NCI-H2196 (cell line): ENCODE measurements at regions not wholly inside any gene's neighbourhood (a gene's known extent, or its start where the extent isn't known, plus 50 kb on each side); places are given as distances from the start of the nearest gene placed in this dataset.
A peak's percentile ranks its signal among the peaks of the same experiment; 100 is the strongest.
"Not testable (repeated sequence)": the region's sequence is repeated elsewhere in the genome, so short reads cannot be mapped to it uniquely, and the experiment has no call there.

Source experiments
- DNase-seq: peaks from one replicate; lab custom pipeline; 2025; ENCODE audit not compliant: unreplicated experiment; lab: John Stamatoyannopoulos, UW

- DNase-seq: no peak
Measured at GRCh38 chr1:184181044-184181443, 129.5 kb downstream of the TSEN15 start.

DNA sequence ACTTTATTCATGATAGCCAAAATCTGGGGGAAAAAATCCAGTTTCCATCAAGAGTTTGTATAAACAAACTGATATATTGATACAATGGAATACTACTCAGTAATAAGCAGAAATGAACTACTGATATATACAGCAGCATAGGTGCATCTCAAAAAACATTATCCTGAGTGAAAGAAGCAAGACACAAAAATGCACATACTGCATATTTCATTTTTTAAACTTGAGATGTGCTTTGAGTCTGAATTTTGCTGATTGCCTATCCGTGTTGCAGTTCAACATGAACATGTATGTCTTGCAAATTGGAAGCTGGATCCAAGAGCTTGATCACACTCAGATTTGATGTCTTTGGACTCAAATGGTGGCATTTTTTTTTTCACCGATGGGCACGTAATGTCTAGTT, 132.4 kb downstream of the TSEN15 start:
- no peak for DNase-seq

GRCh38 chr1:184184614-184185013, 133.1 kb downstream of the TSEN15 start:
- DNase-seq: not testable (repeated sequence)

DNA sequence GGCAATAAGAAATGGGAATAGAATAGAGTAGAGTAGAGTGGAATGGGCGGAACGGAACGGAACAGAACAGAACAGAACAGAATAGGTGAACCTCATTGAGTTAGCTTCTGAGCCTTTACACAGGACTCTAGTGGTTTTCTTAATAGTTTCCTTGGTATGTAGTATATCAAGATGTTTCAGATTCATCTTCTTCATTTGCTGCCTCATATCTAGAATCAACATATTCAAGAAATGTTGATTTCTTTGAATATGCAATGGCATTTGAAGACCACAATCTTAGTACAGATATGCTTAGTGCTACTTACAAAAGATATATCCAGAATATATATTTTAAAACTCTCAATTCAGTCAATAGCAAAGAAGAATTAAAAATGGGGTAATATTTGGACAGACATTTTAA, 133.8 kb downstream of the TSEN15 start:
- DNase-seq: no peak

GRCh38 chr1:184186167-184186566, 134.6 kb downstream of the TSEN15 start:
- no peak for DNase-seq

GRCh38 chr1:184187097-184187496, 135.6 kb downstream of the TSEN15 start:
- DNase-seq: no peak

- no peak for DNase-seq
Measured at GRCh38 chr1:184188037-184188436, 136.5 kb downstream of the TSEN15 start.

DNA sequence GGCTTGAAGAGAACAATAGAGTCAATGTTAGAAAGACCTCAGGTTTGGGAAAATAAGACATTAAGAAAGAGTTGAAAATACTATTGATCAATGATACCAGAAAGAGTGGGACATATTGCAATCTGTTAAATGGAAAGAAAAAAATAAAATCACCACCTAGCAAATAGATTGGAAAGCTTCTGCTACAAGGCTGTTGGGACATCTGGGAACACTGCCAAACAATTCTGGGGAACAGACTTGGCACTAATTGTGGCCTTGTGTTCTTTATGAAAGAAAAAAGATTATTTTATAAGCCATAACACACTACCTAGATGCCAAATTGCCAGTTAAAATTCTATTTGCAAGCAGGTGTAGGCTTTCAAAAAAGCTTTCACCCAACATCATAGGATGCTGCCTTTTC, 137.8 kb downstream of the TSEN15 start:
- DNase-seq: peak; percentile 13

GRCh38 chr1:184190616-184191015, 139.1 kb downstream of the TSEN15 start:
- no peak for DNase-seq

GRCh38 chr1:184191181-184191621, 139.7 kb downstream of the TSEN15 start:
- DNase-seq: no peak

GRCh38 chr1:184192796-184193195, 141.3 kb downstream of the TSEN15 start:
- DNase-seq: no peak

DNA sequence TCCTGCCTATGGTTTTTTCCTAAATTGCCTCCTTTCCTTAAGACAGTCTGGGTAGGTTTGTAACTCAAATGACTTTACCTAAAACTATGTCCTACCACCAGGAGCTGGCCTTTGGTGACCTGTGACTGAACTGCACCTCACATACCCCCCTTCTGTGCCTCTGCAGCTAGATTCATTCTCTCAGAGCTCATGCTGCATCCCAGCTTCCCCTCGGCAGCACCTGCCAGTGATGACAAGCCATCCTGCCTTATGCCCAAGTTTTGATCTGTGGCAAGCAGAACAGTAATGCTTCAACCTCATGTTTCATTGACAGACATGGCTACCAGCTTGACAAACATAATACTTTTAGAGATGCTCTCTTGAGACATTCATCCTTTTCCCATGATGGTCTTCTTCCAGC, 141.9 kb downstream of the TSEN15 start:
- DNase-seq: no peak

GRCh38 chr1:184194236-184194635, 142.7 kb downstream of the TSEN15 start:
- no peak for DNase-seq

DNA sequence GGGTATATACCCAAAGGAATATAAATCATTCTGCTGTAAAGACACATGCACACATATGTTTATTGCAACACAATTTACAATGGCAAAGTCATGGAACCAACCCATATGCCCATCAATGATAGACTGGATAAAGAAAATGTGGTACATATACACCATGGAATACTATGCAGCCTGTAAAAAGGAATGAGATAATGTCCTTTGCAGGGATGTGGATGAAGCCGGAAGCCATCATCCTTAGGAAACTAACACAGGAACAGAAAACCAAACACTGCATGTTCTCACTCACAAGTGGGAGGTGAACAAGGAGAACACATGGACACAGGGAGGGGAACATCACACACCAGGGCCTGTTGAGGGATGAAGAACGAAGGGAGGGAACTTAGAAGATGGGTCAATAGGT, 144.2 kb downstream of the TSEN15 start:
- not testable (repeated sequence) for DNase-seq

DNA sequence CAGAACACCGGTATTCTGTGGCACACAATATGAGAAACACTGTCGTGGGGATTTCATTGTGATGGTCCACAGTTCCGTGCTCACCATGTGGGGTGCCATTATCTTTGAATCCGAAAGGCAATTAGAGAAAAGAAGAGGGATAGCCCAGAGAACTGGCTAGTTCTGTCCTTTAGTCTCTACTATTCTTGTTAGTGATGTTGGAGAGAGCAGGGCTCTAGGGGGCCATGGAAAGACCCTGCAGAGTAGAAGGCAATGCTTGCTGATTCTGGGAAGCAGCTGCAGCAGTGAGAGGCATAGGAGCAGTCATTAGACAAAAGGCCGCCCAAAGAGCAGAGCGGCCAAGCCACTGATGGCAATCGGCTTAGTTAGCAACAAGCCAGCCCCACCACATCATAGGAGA, 146.3 kb downstream of the TSEN15 start:
- DNase-seq: no peak

GRCh38 chr1:184199036-184199435, 147.5 kb downstream of the TSEN15 start:
- no peak for DNase-seq

- no peak for DNase-seq
Measured at GRCh38 chr1:184199438-184200085, 148.0 kb downstream of the TSEN15 start.

DNA sequence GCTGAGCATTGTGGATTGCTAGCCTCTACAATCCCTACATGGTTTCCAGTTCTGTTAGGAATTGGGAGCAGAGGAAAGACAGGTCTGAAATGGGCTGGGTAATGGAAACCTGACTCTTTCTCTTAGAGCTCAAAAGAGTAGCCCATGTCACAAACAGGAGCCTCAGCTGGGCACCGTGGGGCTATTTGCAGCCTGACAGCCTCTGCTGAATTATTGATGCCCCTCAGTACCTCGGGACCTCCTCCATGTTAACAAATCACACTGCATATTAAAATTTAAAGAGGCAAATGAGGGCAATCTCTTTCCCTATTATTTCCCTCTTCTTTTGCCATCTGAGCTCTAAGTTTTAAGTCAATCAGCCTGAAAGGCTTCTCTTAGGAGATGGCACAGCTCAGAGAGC, 157.1 kb downstream of the TSEN15 start:
- no peak for DNase-seq

DNA sequence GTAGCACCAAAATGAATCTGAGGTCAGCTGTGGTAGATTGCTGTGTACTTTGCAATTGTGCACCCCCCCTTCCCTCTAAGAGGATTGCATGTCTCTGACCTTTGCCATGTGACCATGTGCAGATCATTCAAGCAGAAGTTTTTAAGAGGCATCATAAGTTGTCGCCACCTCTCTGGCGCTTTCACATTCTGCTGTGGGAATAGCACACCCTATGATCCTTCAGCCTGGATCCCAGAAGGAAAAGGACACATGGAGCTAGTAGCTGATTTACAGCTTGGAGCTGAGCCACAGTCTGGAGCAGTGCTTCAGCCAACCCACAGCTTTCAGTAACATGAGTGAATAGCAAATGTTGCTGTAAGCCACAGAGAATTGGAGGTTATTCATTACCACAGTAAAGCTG, 158.5 kb downstream of the TSEN15 start:
- DNase-seq: no peak

DNA sequence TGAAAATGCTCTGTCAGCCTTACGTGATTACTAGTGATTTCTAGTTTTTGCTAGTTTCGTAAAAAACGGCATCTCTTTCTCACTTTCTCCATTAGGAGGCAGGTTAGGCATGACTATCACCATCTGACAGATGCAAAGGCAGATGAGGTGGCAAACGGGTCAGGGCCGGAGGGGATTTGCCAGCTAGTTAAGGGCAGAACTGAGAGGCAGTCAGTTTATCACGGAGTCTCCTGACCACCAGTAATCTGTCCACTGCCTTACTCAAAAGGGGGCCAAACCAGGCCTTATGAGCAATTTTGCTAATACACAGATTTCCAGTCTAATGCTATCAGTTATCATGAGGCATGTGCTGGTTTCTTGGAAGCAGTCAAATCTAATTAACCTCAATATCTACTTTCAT, 159.3 kb downstream of the TSEN15 start:
- DNase-seq: no peak

DNA sequence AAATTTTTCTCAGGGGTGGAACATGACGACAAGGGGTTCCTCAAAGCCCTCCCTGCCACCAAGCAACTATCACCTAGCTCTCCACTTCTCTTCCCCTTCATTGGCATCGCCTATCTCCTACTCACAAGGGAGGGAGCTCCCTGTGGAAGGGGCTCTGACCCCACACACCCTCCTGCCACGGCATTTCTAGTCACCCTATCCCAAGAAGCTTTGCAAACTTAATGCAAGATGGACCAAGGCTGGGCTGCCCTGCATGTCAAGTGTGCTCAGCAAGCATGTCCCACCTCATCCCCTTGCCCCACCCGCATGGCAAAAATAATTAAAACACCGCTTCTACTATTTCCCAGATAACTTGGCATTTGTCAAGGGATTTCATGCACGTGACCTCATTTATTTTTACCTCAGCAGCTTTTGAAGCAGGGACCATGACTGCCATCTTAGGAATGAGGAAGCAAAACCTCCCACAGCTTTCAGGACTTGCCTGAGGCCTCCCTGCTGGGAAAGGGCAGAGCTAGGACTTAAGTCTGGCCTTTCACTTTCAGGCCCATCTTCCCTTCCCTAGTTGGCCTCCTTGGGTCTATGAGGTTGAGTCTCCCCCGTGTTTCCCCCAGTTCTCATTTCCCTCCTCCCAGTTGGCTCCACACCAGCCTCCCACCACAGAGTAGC, 161.3 kb downstream of the TSEN15 start:
- no peak for DNase-seq

DNA sequence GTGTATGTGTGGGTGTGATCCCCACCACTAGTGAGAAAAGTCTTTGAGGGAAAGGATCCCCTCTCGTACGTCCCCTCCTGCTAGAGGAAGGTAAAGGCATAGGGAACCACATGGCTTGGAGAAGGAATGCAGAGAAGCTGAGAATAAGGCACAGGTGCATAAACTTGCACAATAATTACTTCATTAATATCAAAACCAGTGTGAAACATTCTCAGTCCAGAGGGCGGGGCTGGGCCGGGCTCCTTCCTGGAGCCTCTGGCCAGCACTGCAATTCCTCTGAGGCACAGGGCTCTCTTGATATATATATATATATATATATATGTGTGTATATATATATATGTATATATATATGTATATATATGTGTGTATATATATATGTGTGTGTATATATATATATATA, 162.6 kb downstream of the TSEN15 start:
- no peak for DNase-seq
